ENCODE measurements at regions not wholly inside any gene's neighbourhood (a gene's known extent, or its start where the extent isn't known, plus 50 kb on each side); places are given as distances from the start of the nearest gene placed in this dataset.

DNA sequence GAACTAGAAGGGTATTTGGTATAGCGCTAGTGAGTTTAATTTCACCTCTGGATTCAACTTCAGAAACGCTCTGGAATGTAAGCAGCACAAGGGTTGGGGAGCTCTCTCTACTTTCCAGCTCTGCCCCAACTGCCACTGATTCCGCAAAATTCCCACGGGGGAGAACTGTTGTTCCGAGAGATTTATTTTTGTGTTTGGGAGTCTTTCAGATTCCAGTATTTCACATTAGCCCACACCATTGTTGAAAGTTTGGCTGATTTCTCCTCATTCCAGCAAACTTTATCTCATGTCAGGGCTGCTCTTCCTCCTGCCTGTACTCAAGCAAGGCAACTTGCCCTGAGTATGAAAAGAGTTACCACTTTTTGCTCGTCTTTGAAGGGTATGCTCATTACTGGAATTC lies 198.5 kb upstream of the EGFLAM start:
- 88% methylated on average over 6 of the region's 6 CpGs for WGBS, 2 donors
- no peak for TF ChIP-seq POLR2A (IDR thresholded peaks at IDR 0.05)
- TF ChIP-seq, protein P1, sequence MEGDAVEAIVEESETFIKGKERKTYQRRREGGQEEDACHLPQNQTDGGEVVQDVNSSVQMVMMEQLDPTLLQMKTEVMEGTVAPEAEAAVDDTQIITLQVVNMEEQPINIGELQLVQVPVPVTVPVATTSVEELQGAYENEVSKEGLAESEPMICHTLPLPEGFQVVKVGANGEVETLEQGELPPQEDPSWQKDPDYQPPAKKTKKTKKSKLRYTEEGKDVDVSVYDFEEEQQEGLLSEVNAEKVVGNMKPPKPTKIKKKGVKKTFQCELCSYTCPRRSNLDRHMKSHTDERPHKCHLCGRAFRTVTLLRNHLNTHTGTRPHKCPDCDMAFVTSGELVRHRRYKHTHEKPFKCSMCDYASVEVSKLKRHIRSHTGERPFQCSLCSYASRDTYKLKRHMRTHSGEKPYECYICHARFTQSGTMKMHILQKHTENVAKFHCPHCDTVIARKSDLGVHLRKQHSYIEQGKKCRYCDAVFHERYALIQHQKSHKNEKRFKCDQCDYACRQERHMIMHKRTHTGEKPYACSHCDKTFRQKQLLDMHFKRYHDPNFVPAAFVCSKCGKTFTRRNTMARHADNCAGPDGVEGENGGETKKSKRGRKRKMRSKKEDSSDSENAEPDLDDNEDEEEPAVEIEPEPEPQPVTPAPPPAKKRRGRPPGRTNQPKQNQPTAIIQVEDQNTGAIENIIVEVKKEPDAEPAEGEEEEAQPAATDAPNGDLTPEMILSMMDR (IDR thresholded peaks at IDR 0.05) = no peak
- Histone ChIP-seq H3K9me3 (no peaks in the 10 kb centered on the region), H3K27ac (no peak overlapping the region), H3K4me1 (no peaks in the 10 kb centered on the region), H3K4me3 (replicated peaks in 1 of 3) (no peak overlapping the region), H3K36me3 (no peaks in the 10 kb centered on the region), H3K27me3 (no peaks in the 10 kb centered on the region)
- intact Hi-C loops (cut with DNase I) = no loop called here
- DNase-seq = no peak

DNA sequence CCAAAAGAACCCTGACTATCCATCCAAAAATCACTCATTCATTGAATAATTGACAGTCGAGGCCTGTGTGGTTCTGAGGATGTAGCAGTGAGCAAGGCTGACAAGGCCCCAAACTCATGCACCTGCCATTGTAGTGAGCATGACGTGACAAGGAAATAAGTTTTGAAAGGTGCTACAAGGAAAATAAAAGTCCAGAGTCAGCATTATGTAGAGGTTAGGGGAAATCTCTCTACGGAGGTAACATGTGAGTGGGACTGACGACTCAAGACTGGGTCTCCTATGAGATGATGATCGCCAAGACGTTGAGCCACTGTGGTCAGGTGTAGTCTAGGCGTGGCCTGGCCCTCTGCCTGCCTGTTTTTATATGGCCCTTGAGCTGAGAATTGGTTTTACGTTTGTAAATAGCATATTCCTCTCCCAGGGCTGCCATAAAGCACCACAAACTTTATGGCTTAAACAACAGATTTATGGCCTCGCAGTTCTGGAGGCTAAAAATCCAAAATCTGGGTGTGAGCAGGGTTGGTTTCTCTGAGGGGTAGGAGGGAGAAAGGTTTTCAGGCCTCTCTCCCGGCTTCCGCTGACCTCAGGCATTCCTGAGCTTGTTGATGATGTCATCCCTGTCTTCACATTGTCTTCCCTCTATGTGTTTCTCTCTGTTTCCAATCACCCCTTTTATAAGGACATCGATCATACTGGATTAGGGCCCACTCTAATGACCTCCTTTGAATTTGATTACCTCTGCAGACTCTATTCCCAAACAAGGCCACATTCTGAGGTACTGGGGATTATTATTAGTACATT lies 206.4 kb upstream of the EGFLAM start:
- DNase-seq = no peak
- TF ChIP-seq, protein P1 (IDR thresholded peaks at IDR 0.05) = no peak
- TF ChIP-seq POLR2A (IDR thresholded peaks at IDR 0.05) = no peak
- Histone ChIP-seq H3K27me3 (no peaks in the 10 kb centered on the region), H3K4me1 (no peaks in the 10 kb centered on the region), H3K4me3 (replicated peaks in 1 of 3) (no peak overlapping the region), H3K36me3 (no peaks in the 10 kb centered on the region), H3K27ac (no peak overlapping the region), H3K9me3 (no peaks in the 10 kb centered on the region)
- intact Hi-C loops (cut with DNase I) = no loop called here
- WGBS, 2 donors = 77 to 83% methylated on average over 12 of the region's 12 CpGs

DNA sequence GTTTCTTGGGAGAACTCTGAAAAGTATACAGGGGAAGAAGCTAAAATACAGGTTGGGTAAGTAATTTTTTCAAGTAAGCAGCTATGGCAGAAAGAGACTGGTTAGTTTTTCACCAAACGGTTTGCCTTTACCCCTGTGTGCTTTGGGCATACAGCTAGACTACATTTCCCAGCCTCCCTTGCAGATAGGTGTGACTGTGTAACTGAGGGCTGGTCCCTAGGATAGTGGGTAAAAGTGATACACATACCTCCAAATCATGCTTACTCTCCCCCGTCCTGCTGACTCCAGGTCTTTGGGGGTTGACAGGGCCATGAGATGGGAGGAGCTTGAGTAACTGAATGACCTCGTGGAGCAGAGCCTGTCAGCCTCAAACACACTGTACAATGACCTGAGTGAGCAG lies 208.6 kb upstream of the GDNF start:
- Histone ChIP-seq H3K27ac (no peak overlapping the region), H3K36me3 (no peaks in the 10 kb centered on the region), H3K9me3 (no peaks in the 10 kb centered on the region), H3K27me3 (no peaks in the 10 kb centered on the region), H3K4me3 (replicated peaks in 1 of 3) (no peak overlapping the region), H3K4me1 (no peaks in the 10 kb centered on the region)
- no peak for DNase-seq
- intact Hi-C loops (cut with DNase I) = no loop called here
- WGBS, 2 donors = 61 to 79% methylated on average over 3 of the region's 3 CpGs
- TF ChIP-seq, protein P1 (IDR thresholded peaks at IDR 0.05) = no peak
- TF ChIP-seq POLR2A (IDR thresholded peaks at IDR 0.05) = no peak

DNA sequence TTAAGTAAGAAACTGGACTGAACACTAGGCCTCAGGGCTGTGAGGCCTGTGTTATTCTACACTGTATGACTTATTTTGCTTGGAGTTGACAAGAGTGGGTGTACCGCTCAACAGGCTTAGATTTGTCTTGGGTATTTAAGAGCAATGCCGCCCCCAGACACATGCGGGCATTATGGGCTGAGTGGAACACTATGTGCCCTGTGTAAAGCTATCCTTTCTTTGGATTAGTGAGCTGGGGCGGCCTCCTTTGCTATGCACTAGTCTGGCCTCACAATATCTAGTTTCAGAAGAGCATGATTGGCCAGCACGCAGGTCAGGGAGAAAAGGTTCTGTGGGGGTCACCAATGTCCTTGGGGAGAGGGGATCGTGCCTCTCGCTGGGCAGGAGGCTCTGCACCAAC lies 206.3 kb upstream of the GDNF start:
- intact Hi-C loops (cut with DNase I) = no loop called here
- Histone ChIP-seq H3K27me3 (no peaks in the 10 kb centered on the region), H3K4me1 (no peaks in the 10 kb centered on the region), H3K4me3 (replicated peaks in 1 of 3) (no peak overlapping the region), H3K36me3 (no peaks in the 10 kb centered on the region), H3K9me3 (no peaks in the 10 kb centered on the region), H3K27ac (no peak overlapping the region)
- 89 to 90% methylated on average over 6 to 7 of the region's 7 CpGs for WGBS, 2 donors
- TF ChIP-seq, protein P1 (IDR thresholded peaks at IDR 0.05) = no peak
- TF ChIP-seq POLR2A (IDR thresholded peaks at IDR 0.05) = no peak
- no peak for DNase-seq

DNA sequence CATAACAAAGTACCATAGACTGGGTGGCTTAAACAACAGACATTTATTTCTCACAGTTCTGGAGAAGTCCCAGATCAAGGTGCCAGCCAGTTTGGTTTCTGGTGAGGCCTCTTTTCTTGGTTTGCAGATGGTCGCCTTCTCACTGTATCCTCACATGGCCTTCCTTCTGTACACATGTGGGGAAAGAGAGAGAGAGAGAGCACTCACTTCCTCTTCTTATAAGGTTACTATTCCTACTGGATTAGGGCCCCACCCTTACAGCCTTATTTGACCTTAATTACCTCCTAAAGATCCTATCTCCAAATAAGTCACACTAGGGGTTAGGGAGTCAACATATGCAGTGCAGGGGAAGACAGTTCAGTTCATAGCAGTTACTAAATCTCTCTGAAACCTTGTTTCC lies 205.6 kb upstream of the GDNF start:
- H3K27ac ChIP-seq = no peak overlapping the region
- H3K4me1 ChIP-seq = no peaks in the 10 kb centered on the region
- 90 to 93% methylated on average over 1 of the region's 1 CpG for WGBS, 2 donors
- no peaks in the 10 kb centered on the region for H3K27me3 ChIP-seq
- intact Hi-C loops (cut with DNase I) = no loop called here
- H3K4me3 ChIP-seq (replicated peaks in 1 of 3) = no peak overlapping the region
- no peak for DNase-seq
- no peaks in the 10 kb centered on the region for H3K36me3 ChIP-seq
- TF ChIP-seq, protein P1 (IDR thresholded peaks at IDR 0.05) = no peak
- no peak for TF ChIP-seq POLR2A (IDR thresholded peaks at IDR 0.05)
- H3K9me3 ChIP-seq = no peaks in the 10 kb centered on the region

Data from thyroid gland (tissue), 4 donors.